Activated naive CD4-positive, alpha-beta T cell treated with anti-CD3 and anti-CD28 coated beads, Interleukin-2, amount 10 ng/mL, durations not matched to agents 7 days and 5 days (primary cell): ENCODE measurements at regions not wholly inside any gene's neighbourhood (a gene's known extent, or its start where the extent isn't known, plus 50 kb on each side); places are given as distances from the start of the nearest gene placed in this dataset.
"Not testable (repeated sequence)": the region's sequence is repeated elsewhere in the genome, so short reads cannot be mapped to it uniquely, and the experiment has no call there.

Experiments
- CTCF ChIA-PET: fragments of 350-600 bp; sonication (Branson Sonifier 250); formaldehyde crosslinking; loops from one replicate; lab custom pipeline; 2021; ENCODE audit warnings: antibody characterized with exemption; lab: Charles Lee
- DNase-seq: peaks from one replicate; pipeline ENCODE4 v3.0.0-alpha.2; 2020
- H3K27ac Mint-ChIP-seq: one replicate; pipeline ENCODE4 v1.8.0; 2021; ENCODE audit warnings: mild to moderate bottlenecking, moderate library complexity, mixed read lengths
- H3K27me3 Mint-ChIP-seq: one replicate; pipeline ENCODE4 v1.8.0; 2021; ENCODE audit warnings: mild to moderate bottlenecking, mixed read lengths
- H3K36me3 Mint-ChIP-seq: one replicate; pipeline ENCODE4 v1.8.0; 2021; ENCODE audit warnings: mixed read lengths
- H3K4me1 Mint-ChIP-seq: one replicate; pipeline ENCODE4 v1.8.0; 2021; ENCODE audit warnings: mixed read lengths
- H3K4me3 Mint-ChIP-seq: one replicate; pipeline ENCODE4 v1.8.0; 2021; ENCODE audit warnings: mild to moderate bottlenecking, moderate library complexity, mixed read lengths
- H3K9me3 Mint-ChIP-seq: one replicate; pipeline ENCODE4 v1.8.0; 2021; ENCODE audit warnings: mixed read lengths

- Mint-ChIP-seq H3K36me3 (peaks cover 8% of the 10 kb centered on the region), H3K9me3 (peaks cover 14% of the 10 kb centered on the region), H3K27me3 (no peaks in the 10 kb centered on the region), H3K4me3 (no peak overlapping the region), H3K27ac (no peak overlapping the region), H3K4me1 (peaks cover 28% of the 10 kb centered on the region)
- no peak for DNase-seq
- CTCF ChIA-PET, result no interaction called here
These were observed 68.5 kb upstream of the AMN1 start for GRCh38 chr12:31797230-31797872.

DNA sequence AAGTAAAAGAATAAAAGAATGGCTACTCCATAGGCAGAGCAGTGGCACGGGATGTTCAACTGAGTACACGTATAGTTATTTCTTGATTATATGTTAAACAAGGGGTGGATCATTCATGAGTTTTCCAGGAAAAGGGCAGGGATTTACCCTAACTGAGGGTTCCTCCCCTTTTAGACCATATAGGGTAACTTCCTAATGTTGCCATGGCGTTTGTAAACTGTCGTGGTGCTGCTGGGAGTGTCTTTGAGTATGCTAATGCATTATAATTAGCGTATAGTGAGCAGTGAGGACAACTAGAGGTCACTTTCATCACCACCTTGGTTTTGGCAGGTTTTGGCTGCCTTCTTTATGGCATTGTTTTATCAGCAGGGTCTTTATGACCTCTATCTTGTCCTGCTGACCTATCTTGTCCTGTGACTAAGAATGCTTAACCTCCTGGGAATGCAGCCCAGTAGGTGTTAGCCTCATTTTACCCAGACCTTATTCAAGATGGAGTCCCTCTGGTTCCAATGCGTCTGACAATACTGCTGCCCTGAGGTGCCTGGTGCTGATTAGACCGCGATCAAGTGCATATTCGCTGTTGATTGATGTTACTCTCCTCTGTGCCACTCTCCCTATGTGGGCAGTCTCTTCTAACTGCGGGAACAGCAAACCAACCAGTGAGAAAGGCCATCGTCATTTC, 67.6 kb upstream of the AMN1 start:
- H3K36me3 Mint-ChIP-seq, result peaks cover 4% of the 10 kb centered on the region
- no peak overlapping the region for H3K4me3 Mint-ChIP-seq
- DNase-seq, result no peak
- peaks cover 14% of the 10 kb centered on the region for H3K9me3 Mint-ChIP-seq
- H3K27ac Mint-ChIP-seq, result peak overlapping the region; percentile 33
- no peaks in the 10 kb centered on the region for H3K27me3 Mint-ChIP-seq
- CTCF ChIA-PET, result no interaction called here
- H3K4me1 Mint-ChIP-seq, result peaks cover 24% of the 10 kb centered on the region

DNA sequence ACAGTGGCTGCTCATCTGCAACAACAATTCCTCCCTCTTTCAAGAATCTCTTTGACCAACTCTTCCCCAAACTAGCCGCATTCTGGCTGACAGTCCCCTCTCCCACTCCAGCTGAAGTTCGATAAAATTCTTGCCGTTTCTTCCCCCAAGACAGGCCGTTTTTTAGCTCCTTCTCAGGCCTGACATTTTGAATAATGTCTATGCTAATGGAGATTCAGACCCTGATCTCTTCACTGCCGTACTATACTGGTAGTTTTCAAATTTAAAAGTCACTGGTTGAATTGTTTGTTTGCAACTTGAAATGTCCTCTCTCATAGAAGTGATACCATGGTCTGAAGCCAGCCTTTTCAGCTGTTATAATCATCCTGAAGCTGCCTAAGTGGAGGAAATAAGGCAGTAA, 65.9 kb upstream of the AMN1 start:
- H3K9me3 Mint-ChIP-seq, result peaks cover 14% of the 10 kb centered on the region

DNA sequence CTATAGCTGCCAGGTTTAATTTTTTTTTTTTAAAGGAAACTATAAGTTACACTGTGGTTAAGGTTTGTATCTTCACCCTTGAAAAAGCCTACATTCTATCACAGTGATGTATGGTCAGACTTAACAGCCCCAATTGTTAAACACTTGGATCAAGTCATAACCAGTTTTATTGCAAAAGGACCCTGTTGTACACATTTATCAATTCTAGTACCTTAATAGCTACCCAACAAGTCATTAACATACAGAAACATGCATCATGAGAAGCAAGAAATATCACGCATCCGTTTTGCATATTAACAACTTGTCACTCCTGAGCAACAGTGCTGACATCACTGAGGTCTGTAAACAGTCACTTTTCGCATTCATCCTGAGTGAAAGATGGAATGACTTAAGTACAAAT, 62.4 kb upstream of the AMN1 start:
- DNase-seq, CTCF ChIA-PET: not testable (repeated sequence)

More for the DNA sequence above, 65.9 kb upstream of the AMN1 start:
- Mint-ChIP-seq H3K4me3 (no peak overlapping the region), H3K4me1 (peaks cover 37% of the 10 kb centered on the region), H3K27me3 (no peaks in the 10 kb centered on the region), H3K36me3 (peaks cover 4% of the 10 kb centered on the region), H3K27ac (no peak overlapping the region)
- CTCF ChIA-PET, result interaction anchor here (1.2 kb wide), 1 partner anchor 113 kb away, joined by 3 read pairs; no protein-coding TSS in a partner anchor
- no peak for DNase-seq

GRCh38 chr12:31790759-31791158, 61.9 kb upstream of the AMN1 start:
- Mint-ChIP-seq H3K4me1 (peaks cover 20% of the 10 kb centered on the region), H3K27ac (no peak overlapping the region), H3K9me3 (peaks cover 4% of the 10 kb centered on the region), H3K27me3 (no peaks in the 10 kb centered on the region), H3K36me3 (no peaks in the 10 kb centered on the region), H3K4me3 (no peak overlapping the region)
- CTCF ChIA-PET, result no interaction called here
- no peak for DNase-seq

More for the DNA sequence above, 62.4 kb upstream of the AMN1 start:
- peaks cover 22% of the 10 kb centered on the region for H3K4me1 Mint-ChIP-seq
- H3K27me3 Mint-ChIP-seq, H3K4me3 Mint-ChIP-seq, H3K9me3 Mint-ChIP-seq, H3K27ac Mint-ChIP-seq, H3K36me3 Mint-ChIP-seq: not testable (repeated sequence)

DNA sequence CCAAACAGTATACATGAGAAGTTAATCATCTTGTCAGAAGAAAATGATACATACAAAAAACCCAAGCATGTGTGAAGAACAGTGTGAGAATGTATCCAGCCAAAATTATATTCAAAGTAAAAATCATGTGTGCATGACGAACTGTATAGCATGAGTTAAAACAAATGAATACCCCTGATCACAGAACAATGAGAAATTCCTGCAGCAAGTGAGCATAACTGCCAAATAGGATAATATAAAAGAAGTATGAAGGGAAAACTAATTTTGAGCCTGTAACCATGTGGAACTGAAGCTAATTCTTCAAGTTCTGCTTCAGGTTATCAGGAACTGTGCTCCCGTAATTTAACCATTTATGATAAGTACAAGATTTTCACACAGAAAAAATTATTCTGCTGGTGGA, 56.5 kb upstream of the AMN1 start:
- H3K4me1 Mint-ChIP-seq, result peaks cover 6% of the 10 kb centered on the region
- no peak overlapping the region for H3K4me3 Mint-ChIP-seq
- H3K27ac Mint-ChIP-seq, result no peak overlapping the region
- peaks cover 11% of the 10 kb centered on the region for H3K9me3 Mint-ChIP-seq
- no peak for DNase-seq
- H3K36me3 Mint-ChIP-seq, result peaks cover 7% of the 10 kb centered on the region
- no peaks in the 10 kb centered on the region for H3K27me3 Mint-ChIP-seq
- CTCF ChIA-PET, result no interaction called here

GRCh38 chr12:31783996-31784645, 55.3 kb upstream of the AMN1 start:
- peaks cover 12% of the 10 kb centered on the region for H3K9me3 Mint-ChIP-seq
- H3K27me3 Mint-ChIP-seq, result no peaks in the 10 kb centered on the region
- CTCF ChIA-PET, result no interaction called here
- no peaks in the 10 kb centered on the region for H3K4me1 Mint-ChIP-seq
- no peak for DNase-seq
- peaks cover 7% of the 10 kb centered on the region for H3K36me3 Mint-ChIP-seq
- peak overlapping the region; percentile 2 for H3K27ac Mint-ChIP-seq
- no peak overlapping the region for H3K4me3 Mint-ChIP-seq

GRCh38 chr12:31783556-31783955, 54.7 kb upstream of the AMN1 start:
- Mint-ChIP-seq H3K27me3 (no peaks in the 10 kb centered on the region), H3K4me1 (no peaks in the 10 kb centered on the region), H3K36me3 (peaks cover 7% of the 10 kb centered on the region), H3K9me3 (peaks cover 14% of the 10 kb centered on the region), H3K27ac (no peak overlapping the region), H3K4me3 (no peak overlapping the region)
- DNase-seq, result no peak
- CTCF ChIA-PET, result no interaction called here

- no peak overlapping the region for H3K4me3 Mint-ChIP-seq
- CTCF ChIA-PET, result interaction anchor here (0.6 kb wide), 1 partner anchor 52 kb away, joined by 3 read pairs; no protein-coding TSS in a partner anchor
- peaks cover 14% of the 10 kb centered on the region for H3K9me3 Mint-ChIP-seq
- no peaks in the 10 kb centered on the region for H3K4me1 Mint-ChIP-seq
- H3K27me3 Mint-ChIP-seq, result no peaks in the 10 kb centered on the region
- H3K27ac Mint-ChIP-seq, result peak overlapping the region; percentile 45
- peaks cover 7% of the 10 kb centered on the region for H3K36me3 Mint-ChIP-seq
- no peak for DNase-seq
These were observed 53.2 kb upstream of the AMN1 start for GRCh38 chr12:31781894-31782540.

DNA sequence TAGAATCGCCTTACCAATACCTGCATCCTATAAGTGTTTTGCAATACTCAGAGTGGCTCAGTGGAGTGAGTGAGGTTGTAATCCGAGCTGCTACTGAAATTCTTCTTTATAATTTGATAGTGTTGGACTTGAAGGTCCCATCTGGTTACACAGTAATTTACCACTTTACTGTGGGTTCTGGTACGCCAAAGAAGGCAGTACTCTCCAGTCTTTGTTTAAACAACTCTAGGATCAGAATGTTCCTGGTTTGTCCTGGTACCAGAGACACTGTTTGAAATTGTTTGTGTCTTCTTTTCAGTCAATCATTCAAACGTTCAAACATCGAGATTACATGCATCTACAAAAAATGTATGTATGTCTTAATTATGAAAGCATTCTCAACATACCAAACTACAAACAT, 51.3 kb upstream of the AMN1 start:
- no peak overlapping the region for H3K4me3 Mint-ChIP-seq
- peaks cover 3% of the 10 kb centered on the region for H3K27me3 Mint-ChIP-seq
- CTCF ChIA-PET, result no interaction called here

GRCh38 chr12:31778687-31779086, 49.9 kb upstream of the AMN1 start:
- peaks cover 3% of the 10 kb centered on the region for H3K27me3 Mint-ChIP-seq
- peaks cover under 1% of the 10 kb centered on the region for H3K36me3 Mint-ChIP-seq
- CTCF ChIA-PET, result interaction anchor here (1.2 kb wide), 1 partner anchor 95 kb away, joined by 4 read pairs; no protein-coding TSS in a partner anchor
- H3K27ac Mint-ChIP-seq, result no peak overlapping the region
- no peak overlapping the region for H3K4me3 Mint-ChIP-seq
- no peak for DNase-seq
- peaks cover 4% of the 10 kb centered on the region for H3K4me1 Mint-ChIP-seq
- H3K9me3 Mint-ChIP-seq, result peaks cover 4% of the 10 kb centered on the region

More for the DNA sequence above, 51.3 kb upstream of the AMN1 start:
- peaks cover 4% of the 10 kb centered on the region for H3K36me3 Mint-ChIP-seq
- H3K9me3 Mint-ChIP-seq, result peaks cover 11% of the 10 kb centered on the region
- DNase-seq, result no peak
- H3K27ac Mint-ChIP-seq, result no peak overlapping the region
- no peaks in the 10 kb centered on the region for H3K4me1 Mint-ChIP-seq
